ENCODE measurements at regions not wholly inside any gene's neighbourhood (a gene's known extent, or its start where the extent isn't known, plus 50 kb on each side); places are given as distances from the start of the nearest gene placed in this dataset.
"Not testable (repeated sequence)": the region's sequence is repeated elsewhere in the genome, so short reads cannot be mapped to it uniquely, and the experiment has no call there.

GRCh38 chr16:88274847-88275246 lies 107.9 kb upstream of the ZNF469 start:
- H3K4me1 ChIP-seq (ENCODE audit: insufficient read depth) = no peaks in the 10 kb centered on the region
- 53% methylated on average over 17 of the region's 17 CpGs for WGBS
- no peak for DNase-seq (ENCODE audit: extremely low spot score)
- no peaks in the 10 kb centered on the region for H3K36me3 ChIP-seq (ENCODE audit: insufficient read depth)
- H3K27ac ChIP-seq (ENCODE audit: low read depth) = no peak overlapping the region
- H3K4me3 ChIP-seq (ENCODE audit: low read depth, low read length) = no peak overlapping the region

- H3K4me3 ChIP-seq (ENCODE audit: low read depth, low read length); H3K36me3 ChIP-seq (ENCODE audit: insufficient read depth); H3K27ac ChIP-seq (ENCODE audit: low read depth); DNase-seq (ENCODE audit: extremely low spot score); H3K4me1 ChIP-seq (ENCODE audit: insufficient read depth): not testable (repeated sequence)
- WGBS = 84% methylated on average over 21 of the region's 21 CpGs
These were observed 107.2 kb upstream of the ZNF469 start for GRCh38 chr16:88275336-88276122.

- not testable (repeated sequence) for DNase-seq (ENCODE audit: extremely low spot score); H3K4me1 ChIP-seq (ENCODE audit: insufficient read depth); H3K36me3 ChIP-seq (ENCODE audit: insufficient read depth); H3K27ac ChIP-seq (ENCODE audit: low read depth); H3K4me3 ChIP-seq (ENCODE audit: low read depth, low read length)
- 81% methylated on average over 13 of the region's 13 CpGs for WGBS
These were observed 106.6 kb upstream of the ZNF469 start for GRCh38 chr16:88276123-88276588.

GRCh38 chr16:88276591-88276990 lies 106.2 kb upstream of the ZNF469 start:
- H3K27ac ChIP-seq (ENCODE audit: low read depth) = no peak overlapping the region
- no peaks in the 10 kb centered on the region for H3K4me1 ChIP-seq (ENCODE audit: insufficient read depth)
- no peak overlapping the region for H3K4me3 ChIP-seq (ENCODE audit: low read depth, low read length)
- no peak for DNase-seq (ENCODE audit: extremely low spot score)
- 90% methylated on average over 18 of the region's 18 CpGs for WGBS
- no peaks in the 10 kb centered on the region for H3K36me3 ChIP-seq (ENCODE audit: insufficient read depth)

GRCh38 chr16:88279998-88280397 lies 102.8 kb upstream of the ZNF469 start:
- 92% methylated on average over 18 of the region's 18 CpGs for WGBS
- DNase-seq (ENCODE audit: extremely low spot score) = no peak
- no peak overlapping the region for H3K27ac ChIP-seq (ENCODE audit: low read depth)
- H3K36me3 ChIP-seq (ENCODE audit: insufficient read depth) = no peaks in the 10 kb centered on the region
- no peaks in the 10 kb centered on the region for H3K4me1 ChIP-seq (ENCODE audit: insufficient read depth)
- H3K4me3 ChIP-seq (ENCODE audit: low read depth, low read length) = no peak overlapping the region

GRCh38 chr16:88281858-88282563 lies 100.7 kb upstream of the ZNF469 start:
- no peak overlapping the region for H3K27ac ChIP-seq (ENCODE audit: low read depth)
- 66% methylated on average over 9 of the region's 9 CpGs for WGBS

GRCh38 chr16:88282564-88283395 lies 100.0 kb upstream of the ZNF469 start:
- 21% methylated on average over 21 of the region's 21 CpGs for WGBS
- peak; percentile 51 for DNase-seq (ENCODE audit: extremely low spot score)
- Histone ChIP-seq H3K27ac (ENCODE audit: low read depth) (no peak overlapping the region), H3K4me3 (ENCODE audit: low read depth, low read length) (no peak overlapping the region), H3K36me3 (ENCODE audit: insufficient read depth) (no peaks in the 10 kb centered on the region), H3K4me1 (ENCODE audit: insufficient read depth) (no peaks in the 10 kb centered on the region)

More at GRCh38 chr16:88281858-88282563, 100.7 kb upstream of the ZNF469 start:
- Histone ChIP-seq H3K4me1 (ENCODE audit: insufficient read depth) (no peaks in the 10 kb centered on the region), H3K36me3 (ENCODE audit: insufficient read depth) (no peaks in the 10 kb centered on the region), H3K4me3 (ENCODE audit: low read depth, low read length) (no peak overlapping the region)
- DNase-seq (ENCODE audit: extremely low spot score) = no peak

- H3K4me1 ChIP-seq (ENCODE audit: insufficient read depth) = no peaks in the 10 kb centered on the region
These were observed 99.2 kb upstream of the ZNF469 start for GRCh38 chr16:88283596-88283995.

GRCh38 chr16:88284101-88284500 lies 98.7 kb upstream of the ZNF469 start:
- WGBS = 91% methylated on average over 9 of the region's 9 CpGs

More at GRCh38 chr16:88283596-88283995, 99.2 kb upstream of the ZNF469 start:
- no peak overlapping the region for H3K27ac ChIP-seq (ENCODE audit: low read depth)
- WGBS = 93% methylated on average over 13 of the region's 13 CpGs
- no peak overlapping the region for H3K4me3 ChIP-seq (ENCODE audit: low read depth, low read length)
- H3K36me3 ChIP-seq (ENCODE audit: insufficient read depth) = no peaks in the 10 kb centered on the region
- DNase-seq (ENCODE audit: extremely low spot score) = no peak

GRCh38 chr16:88284626-88285513 lies 97.9 kb upstream of the ZNF469 start:
- Histone ChIP-seq H3K4me3 (ENCODE audit: low read depth, low read length) (no peak overlapping the region), H3K36me3 (ENCODE audit: insufficient read depth) (no peaks in the 10 kb centered on the region), H3K27ac (ENCODE audit: low read depth) (no peak overlapping the region), H3K4me1 (ENCODE audit: insufficient read depth) (no peaks in the 10 kb centered on the region)
- no peak for DNase-seq (ENCODE audit: extremely low spot score)
- WGBS = 92% methylated on average over 20 of the region's 20 CpGs

More at GRCh38 chr16:88284101-88284500, 98.7 kb upstream of the ZNF469 start:
- H3K4me3 ChIP-seq (ENCODE audit: low read depth, low read length) = no peak overlapping the region
- no peaks in the 10 kb centered on the region for H3K4me1 ChIP-seq (ENCODE audit: insufficient read depth)
- H3K36me3 ChIP-seq (ENCODE audit: insufficient read depth) = no peaks in the 10 kb centered on the region
- no peak overlapping the region for H3K27ac ChIP-seq (ENCODE audit: low read depth)
- DNase-seq (ENCODE audit: extremely low spot score) = no peak

- WGBS = 73% methylated on average over 10 of the region's 10 CpGs
- DNase-seq (ENCODE audit: extremely low spot score) = no peak
- Histone ChIP-seq H3K4me3 (ENCODE audit: low read depth, low read length) (no peak overlapping the region), H3K27ac (ENCODE audit: low read depth) (no peak overlapping the region), H3K4me1 (ENCODE audit: insufficient read depth) (no peaks in the 10 kb centered on the region), H3K36me3 (ENCODE audit: insufficient read depth) (no peaks in the 10 kb centered on the region)
These were observed 97.3 kb upstream of the ZNF469 start for GRCh38 chr16:88285514-88285822.

GRCh38 chr16:88286301-88286923 lies 96.3 kb upstream of the ZNF469 start:
- 94% methylated on average over 10 of the region's 10 CpGs for WGBS
- Histone ChIP-seq H3K36me3 (ENCODE audit: insufficient read depth) (no peaks in the 10 kb centered on the region), H3K4me3 (ENCODE audit: low read depth, low read length) (no peak overlapping the region), H3K4me1 (ENCODE audit: insufficient read depth) (no peaks in the 10 kb centered on the region), H3K27ac (ENCODE audit: low read depth) (no peak overlapping the region)
- DNase-seq (ENCODE audit: extremely low spot score) = no peak

Data from urinary bladder (tissue), 3 donors.